ENCODE measurements at regions not wholly inside any gene's neighbourhood (a gene's known extent, or its start where the extent isn't known, plus 50 kb on each side); places are given as distances from the start of the nearest gene placed in this dataset.

DNA sequence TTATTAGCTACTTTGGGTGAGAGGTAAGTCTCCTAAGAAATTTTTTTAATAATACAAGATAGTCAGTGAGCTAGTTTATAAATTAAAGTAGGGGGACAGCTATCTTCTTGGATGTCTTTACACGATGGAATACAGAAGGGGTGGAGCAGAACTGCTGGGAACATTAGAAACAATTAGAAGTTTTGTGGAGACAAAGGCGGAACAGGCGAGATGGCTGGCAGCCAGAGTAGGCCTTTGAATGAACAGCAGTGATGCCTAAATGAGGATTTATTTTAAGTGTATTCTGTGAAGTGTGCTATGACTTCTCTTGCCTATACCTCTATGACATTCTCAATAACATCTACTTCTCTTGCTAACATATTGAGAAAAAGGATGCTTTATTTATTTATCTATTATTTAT is 1345.3 kb upstream of the SEL1L start (continued):
- TF ChIP-seq NR1H2 (CRISPR knock-in tag; IDR thresholded peaks at IDR 0.05) (no peak), SMAD3 (CRISPR knock-in tag; IDR thresholded peaks at IDR 0.05; ENCODE audit: borderline replicate concordance) (no peak), SOX15 (CRISPR knock-in tag; IDR thresholded peaks at IDR 0.05) (no peak), HMGA2 (CRISPR knock-in tag; IDR thresholded peaks at IDR 0.05) (no peak), CBFB (CRISPR knock-in tag; IDR thresholded peaks at IDR 0.05; ENCODE audit: low read depth) (no peak), RELA (CRISPR knock-in tag; IDR thresholded peaks at IDR 0.05; ENCODE audit: borderline replicate concordance) (no peak), CREM (CRISPR knock-in tag; IDR thresholded peaks at IDR 0.05) (no peak), SMAD4 (CRISPR knock-in tag; IDR thresholded peaks at IDR 0.05) (no peak)
- TF ChIP-seq, protein P1, sequence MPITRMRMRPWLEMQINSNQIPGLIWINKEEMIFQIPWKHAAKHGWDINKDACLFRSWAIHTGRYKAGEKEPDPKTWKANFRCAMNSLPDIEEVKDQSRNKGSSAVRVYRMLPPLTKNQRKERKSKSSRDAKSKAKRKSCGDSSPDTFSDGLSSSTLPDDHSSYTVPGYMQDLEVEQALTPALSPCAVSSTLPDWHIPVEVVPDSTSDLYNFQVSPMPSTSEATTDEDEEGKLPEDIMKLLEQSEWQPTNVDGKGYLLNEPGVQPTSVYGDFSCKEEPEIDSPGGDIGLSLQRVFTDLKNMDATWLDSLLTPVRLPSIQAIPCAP (CRISPR knock-in tag; IDR thresholded peaks at IDR 0.05): no peak

DNA sequence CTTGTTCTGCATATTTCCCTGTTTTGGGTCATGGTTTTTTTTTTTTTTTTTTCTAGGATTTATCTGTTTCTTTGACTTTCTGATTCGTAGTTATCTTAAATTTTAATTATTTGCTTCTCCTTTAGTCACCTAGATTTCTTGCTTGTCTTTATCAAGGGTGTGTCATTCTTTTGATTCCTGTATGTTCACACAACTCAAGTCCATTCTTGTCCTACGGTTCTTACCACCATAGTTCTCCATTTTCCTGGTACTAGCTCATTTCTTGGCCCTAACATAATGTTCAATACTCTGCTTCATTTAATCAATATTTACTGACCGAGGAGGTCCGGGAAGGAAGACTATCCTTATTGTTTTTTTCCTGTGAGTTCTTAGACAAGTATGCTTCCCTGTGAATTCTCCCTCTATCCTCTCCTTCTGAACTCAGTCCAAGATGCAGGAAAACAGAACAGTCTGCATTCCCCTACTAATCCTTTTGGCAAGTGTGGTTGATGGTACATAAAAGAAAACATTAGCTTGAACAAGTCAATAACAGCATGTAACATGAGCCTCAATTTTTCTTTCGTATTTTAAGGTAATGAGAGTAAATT is 1346.4 kb upstream of the SEL1L start:
- DNase-seq (ENCODE audit: low spot score): no peak
- no peak for ATAC-seq
- ChIA-PET POLR2A (no interaction called here), CTCF (no interaction called here)
- H3K27ac Mint-ChIP-seq: no peak overlapping the region
- no peaks in the 10 kb centered on the region for H3K36me3 Mint-ChIP-seq
- H3K9me3 Mint-ChIP-seq: peaks cover 16% of the 10 kb centered on the region
- H3K4me3 Mint-ChIP-seq: no peak overlapping the region
- H3K27me3 Mint-ChIP-seq (ENCODE audit: low read depth): no peaks in the 10 kb centered on the region
- no peaks in the 10 kb centered on the region for H3K4me1 Mint-ChIP-seq
- TF ChIP-seq, protein P2, sequence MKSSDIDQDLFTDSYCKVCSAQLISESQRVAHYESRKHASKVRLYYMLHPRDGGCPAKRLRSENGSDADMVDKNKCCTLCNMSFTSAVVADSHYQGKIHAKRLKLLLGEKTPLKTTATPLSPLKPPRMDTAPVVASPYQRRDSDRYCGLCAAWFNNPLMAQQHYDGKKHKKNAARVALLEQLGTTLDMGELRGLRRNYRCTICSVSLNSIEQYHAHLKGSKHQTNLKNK (CRISPR knock-in tag; IDR thresholded peaks at IDR 0.05): no peak
- TF ChIP-seq, protein P3, sequence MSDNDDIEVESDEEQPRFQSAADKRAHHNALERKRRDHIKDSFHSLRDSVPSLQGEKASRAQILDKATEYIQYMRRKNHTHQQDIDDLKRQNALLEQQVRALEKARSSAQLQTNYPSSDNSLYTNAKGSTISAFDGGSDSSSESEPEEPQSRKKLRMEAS (CRISPR knock-in tag; IDR thresholded peaks at IDR 0.05): no peak
- TF ChIP-seq, protein P4, sequence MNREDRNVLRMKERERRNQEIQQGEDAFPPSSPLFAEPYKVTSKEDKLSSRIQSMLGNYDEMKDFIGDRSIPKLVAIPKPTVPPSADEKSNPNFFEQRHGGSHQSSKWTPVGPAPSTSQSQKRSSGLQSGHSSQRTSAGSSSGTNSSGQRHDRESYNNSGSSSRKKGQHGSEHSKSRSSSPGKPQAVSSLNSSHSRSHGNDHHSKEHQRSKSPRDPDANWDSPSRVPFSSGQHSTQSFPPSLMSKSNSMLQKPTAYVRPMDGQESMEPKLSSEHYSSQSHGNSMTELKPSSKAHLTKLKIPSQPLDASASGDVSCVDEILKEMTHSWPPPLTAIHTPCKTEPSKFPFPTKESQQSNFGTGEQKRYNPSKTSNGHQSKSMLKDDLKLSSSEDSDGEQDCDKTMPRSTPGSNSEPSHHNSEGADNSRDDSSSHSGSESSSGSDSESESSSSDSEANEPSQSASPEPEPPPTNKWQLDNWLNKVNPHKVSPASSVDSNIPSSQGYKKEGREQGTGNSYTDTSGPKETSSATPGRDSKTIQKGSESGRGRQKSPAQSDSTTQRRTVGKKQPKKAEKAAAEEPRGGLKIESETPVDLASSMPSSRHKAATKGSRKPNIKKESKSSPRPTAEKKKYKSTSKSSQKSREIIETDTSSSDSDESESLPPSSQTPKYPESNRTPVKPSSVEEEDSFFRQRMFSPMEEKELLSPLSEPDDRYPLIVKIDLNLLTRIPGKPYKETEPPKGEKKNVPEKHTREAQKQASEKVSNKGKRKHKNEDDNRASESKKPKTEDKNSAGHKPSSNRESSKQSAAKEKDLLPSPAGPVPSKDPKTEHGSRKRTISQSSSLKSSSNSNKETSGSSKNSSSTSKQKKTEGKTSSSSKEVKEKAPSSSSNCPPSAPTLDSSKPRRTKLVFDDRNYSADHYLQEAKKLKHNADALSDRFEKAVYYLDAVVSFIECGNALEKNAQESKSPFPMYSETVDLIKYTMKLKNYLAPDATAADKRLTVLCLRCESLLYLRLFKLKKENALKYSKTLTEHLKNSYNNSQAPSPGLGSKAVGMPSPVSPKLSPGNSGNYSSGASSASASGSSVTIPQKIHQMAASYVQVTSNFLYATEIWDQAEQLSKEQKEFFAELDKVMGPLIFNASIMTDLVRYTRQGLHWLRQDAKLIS (CRISPR knock-in tag; IDR thresholded peaks at IDR 0.05; ENCODE audit: borderline replicate concordance): no peak
- TF ChIP-seq, protein P5, sequence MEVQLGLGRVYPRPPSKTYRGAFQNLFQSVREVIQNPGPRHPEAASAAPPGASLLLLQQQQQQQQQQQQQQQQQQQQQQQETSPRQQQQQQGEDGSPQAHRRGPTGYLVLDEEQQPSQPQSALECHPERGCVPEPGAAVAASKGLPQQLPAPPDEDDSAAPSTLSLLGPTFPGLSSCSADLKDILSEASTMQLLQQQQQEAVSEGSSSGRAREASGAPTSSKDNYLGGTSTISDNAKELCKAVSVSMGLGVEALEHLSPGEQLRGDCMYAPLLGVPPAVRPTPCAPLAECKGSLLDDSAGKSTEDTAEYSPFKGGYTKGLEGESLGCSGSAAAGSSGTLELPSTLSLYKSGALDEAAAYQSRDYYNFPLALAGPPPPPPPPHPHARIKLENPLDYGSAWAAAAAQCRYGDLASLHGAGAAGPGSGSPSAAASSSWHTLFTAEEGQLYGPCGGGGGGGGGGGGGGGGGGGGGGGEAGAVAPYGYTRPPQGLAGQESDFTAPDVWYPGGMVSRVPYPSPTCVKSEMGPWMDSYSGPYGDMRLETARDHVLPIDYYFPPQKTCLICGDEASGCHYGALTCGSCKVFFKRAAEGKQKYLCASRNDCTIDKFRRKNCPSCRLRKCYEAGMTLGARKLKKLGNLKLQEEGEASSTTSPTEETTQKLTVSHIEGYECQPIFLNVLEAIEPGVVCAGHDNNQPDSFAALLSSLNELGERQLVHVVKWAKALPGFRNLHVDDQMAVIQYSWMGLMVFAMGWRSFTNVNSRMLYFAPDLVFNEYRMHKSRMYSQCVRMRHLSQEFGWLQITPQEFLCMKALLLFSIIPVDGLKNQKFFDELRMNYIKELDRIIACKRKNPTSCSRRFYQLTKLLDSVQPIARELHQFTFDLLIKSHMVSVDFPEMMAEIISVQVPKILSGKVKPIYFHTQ (CRISPR knock-in tag; IDR thresholded peaks at IDR 0.05): no peak
- TF ChIP-seq, protein P6, sequence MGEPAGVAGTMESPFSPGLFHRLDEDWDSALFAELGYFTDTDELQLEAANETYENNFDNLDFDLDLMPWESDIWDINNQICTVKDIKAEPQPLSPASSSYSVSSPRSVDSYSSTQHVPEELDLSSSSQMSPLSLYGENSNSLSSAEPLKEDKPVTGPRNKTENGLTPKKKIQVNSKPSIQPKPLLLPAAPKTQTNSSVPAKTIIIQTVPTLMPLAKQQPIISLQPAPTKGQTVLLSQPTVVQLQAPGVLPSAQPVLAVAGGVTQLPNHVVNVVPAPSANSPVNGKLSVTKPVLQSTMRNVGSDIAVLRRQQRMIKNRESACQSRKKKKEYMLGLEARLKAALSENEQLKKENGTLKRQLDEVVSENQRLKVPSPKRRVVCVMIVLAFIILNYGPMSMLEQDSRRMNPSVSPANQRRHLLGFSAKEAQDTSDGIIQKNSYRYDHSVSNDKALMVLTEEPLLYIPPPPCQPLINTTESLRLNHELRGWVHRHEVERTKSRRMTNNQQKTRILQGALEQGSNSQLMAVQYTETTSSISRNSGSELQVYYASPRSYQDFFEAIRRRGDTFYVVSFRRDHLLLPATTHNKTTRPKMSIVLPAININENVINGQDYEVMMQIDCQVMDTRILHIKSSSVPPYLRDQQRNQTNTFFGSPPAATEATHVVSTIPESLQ (CRISPR knock-in tag; IDR thresholded peaks at IDR 0.05): no peak
- TF ChIP-seq MXD4 (CRISPR knock-in tag; IDR thresholded peaks at IDR 0.05; ENCODE audit: borderline replicate concordance) (no peak), ZNF138 (CRISPR knock-in tag; conservative IDR thresholded peaks at IDR 0.05) (no peak), GABPB1 (CRISPR knock-in tag; IDR thresholded peaks at IDR 0.05) (no peak), JAZF1 (CRISPR knock-in tag; IDR thresholded peaks at IDR 0.05) (no peak), CREB1 (CRISPR knock-in tag; IDR thresholded peaks at IDR 0.05) (no peak)
- TF ChIP-seq, protein P7, sequence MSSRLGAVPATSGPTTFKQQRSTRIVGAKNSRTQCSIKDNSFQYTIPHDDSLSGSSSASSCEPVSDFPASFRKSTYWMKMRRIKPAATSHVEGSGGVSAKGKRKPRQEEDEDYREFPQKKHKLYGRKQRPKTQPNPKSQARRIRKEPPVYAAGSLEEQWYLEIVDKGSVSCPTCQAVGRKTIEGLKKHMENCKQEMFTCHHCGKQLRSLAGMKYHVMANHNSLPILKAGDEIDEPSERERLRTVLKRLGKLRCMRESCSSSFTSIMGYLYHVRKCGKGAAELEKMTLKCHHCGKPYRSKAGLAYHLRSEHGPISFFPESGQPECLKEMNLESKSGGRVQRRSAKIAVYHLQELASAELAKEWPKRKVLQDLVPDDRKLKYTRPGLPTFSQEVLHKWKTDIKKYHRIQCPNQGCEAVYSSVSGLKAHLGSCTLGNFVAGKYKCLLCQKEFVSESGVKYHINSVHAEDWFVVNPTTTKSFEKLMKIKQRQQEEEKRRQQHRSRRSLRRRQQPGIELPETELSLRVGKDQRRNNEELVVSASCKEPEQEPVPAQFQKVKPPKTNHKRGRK (CRISPR knock-in tag; IDR thresholded peaks at IDR 0.05; ENCODE audit: borderline replicate concordance): no peak
- TF ChIP-seq, protein P8, sequence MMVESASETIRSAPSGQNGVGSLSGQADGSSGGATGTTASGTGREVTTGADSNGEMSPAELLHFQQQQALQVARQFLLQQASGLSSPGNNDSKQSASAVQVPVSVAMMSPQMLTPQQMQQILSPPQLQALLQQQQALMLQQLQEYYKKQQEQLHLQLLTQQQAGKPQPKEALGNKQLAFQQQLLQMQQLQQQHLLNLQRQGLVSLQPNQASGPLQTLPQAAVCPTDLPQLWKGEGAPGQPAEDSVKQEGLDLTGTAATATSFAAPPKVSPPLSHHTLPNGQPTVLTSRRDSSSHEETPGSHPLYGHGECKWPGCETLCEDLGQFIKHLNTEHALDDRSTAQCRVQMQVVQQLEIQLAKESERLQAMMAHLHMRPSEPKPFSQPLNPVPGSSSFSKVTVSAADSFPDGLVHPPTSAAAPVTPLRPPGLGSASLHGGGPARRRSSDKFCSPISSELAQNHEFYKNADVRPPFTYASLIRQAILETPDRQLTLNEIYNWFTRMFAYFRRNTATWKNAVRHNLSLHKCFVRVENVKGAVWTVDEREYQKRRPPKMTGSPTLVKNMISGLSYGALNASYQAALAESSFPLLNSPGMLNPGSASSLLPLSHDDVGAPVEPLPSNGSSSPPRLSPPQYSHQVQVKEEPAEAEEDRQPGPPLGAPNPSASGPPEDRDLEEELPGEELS (CRISPR knock-in tag; IDR thresholded peaks at IDR 0.05): no peak
- TF ChIP-seq, protein P9, sequence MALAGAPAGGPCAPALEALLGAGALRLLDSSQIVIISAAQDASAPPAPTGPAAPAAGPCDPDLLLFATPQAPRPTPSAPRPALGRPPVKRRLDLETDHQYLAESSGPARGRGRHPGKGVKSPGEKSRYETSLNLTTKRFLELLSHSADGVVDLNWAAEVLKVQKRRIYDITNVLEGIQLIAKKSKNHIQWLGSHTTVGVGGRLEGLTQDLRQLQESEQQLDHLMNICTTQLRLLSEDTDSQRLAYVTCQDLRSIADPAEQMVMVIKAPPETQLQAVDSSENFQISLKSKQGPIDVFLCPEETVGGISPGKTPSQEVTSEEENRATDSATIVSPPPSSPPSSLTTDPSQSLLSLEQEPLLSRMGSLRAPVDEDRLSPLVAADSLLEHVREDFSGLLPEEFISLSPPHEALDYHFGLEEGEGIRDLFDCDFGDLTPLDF (CRISPR knock-in tag; IDR thresholded peaks at IDR 0.05): no peak

All from WTC11 (cell line).